Posterior cingulate gyrus (tissue), 11 donors: ENCODE measurements at regions not wholly inside any gene's neighbourhood (a gene's known extent, or its start where the extent isn't known, plus 50 kb on each side); places are given as distances from the start of the nearest gene placed in this dataset.
A peak's percentile ranks its signal among the peaks of the same experiment; 100 is the strongest.

Experiments used
- DNase-seq, 10 donors: peaks; one replicate each; pipeline versions ENCODE4 v3.0.0 to v3.0.0-alpha.2; 2020 to 2021; ENCODE audit warnings: mixed read lengths in 3 of 10
- intact Hi-C: fragments of 100-400 bp; cut with DNase I; formaldehyde crosslinking; loops from one replicate; pipeline ENCODE4 v1.15.1; 2023

DNA sequence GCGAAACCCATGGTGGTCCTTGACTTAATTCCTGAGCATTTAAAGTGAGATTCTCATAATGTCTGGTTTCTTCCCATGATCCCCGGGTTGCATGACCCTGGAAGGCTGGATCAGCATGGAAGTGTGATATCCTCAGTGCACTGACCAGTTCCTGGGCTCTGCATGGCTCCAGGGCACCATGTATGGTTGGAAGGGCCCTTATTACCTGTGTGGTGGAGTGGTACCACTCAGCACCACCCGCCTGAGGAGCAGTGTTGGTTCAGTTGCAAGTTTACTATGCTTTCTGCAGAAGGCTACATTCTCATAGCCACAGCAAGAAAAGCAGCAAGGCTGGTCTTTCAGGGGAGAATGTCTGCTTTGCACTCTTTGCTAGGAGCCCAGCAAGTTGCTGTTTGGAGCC, 325.7 kb upstream of the MKI67 start:
- DNase-seq, result peak in 1 of 10 donors; percentile 20
- intact Hi-C loops, result no loop called here

DNA sequence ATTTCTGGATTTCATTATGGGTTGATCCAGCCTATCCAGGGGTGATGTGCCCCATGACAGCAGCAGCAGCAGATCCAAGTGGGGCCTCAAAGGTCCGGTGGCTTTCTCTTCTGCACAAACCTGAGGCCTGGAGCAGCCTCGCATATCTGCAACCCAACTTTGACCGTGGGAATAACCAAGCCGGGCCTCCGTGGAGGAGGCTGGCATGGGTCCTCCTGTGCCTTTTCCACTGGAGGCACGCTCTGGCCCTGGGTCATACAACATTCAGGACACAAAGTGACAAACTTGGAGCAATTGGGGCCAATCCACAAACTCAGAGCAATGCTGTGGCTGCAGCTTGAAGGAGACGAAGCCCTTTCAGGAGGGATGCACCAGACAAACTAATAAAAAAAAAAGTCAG, 330.0 kb upstream of the MKI67 start:
- DNase-seq, result no peak
- intact Hi-C loops, result no loop called here

DNA sequence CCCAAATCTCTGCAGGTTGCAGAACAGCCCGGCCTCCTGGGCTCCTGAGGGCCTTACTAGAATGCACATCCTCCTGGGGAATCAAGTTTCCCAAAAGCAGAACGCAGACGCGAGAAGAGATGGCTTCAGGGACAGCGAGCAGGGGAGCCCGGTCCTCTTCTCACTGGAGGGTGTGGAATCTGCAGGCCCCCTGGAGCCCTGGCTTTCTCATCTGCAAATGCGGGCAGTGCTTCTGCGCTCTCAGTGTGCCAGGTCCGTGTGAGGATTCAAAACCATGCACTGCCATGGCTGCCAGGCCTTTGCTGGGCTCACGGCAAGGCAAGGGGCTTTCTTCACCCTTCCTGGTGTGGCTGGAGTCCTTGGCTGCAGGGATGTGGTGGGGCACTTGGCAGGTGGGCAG, 330.9 kb upstream of the MKI67 start:
- intact Hi-C loops, result no loop called here
- DNase-seq, result no peak

DNA sequence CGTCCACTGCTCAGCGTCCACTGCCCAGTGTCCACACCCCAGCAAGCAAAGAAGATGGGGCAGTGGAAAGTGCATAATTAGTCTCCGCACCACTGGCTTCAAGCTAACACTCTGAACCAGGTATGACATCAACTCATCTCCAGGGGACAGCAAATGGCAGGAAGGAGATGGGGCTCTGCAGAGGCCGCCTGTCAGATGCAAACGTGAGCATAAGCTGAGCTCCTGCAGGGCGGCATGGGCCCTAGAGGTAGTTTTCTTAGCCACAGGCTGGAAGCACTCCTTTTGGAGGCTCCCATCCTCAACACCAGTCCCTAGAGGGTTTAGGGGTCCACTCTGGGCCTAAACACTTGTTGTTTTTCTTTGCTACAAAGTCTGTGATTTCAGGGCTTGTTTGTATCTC, 335.8 kb upstream of the MKI67 start:
- no peak for DNase-seq
- intact Hi-C loops, result no loop called here

DNA sequence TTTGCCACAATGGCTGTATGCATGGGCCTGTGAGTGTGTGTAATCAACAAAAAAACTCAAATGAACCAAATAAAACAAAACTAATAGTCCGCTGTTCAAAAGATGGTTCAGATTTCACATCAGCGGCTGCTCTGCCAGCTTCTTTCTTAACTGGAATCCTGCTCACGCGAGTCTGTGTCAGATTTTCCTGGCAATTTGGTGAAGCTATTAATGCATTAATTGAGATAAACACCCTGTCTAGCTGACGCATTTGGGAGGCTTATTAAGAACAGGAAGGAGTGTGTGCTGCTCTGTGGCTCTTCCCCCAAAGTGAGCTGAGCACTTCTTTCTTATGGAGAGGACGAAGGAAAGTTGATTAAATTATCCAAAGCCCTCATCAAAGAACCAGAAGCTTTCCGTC, 336.6 kb upstream of the MKI67 start:
- DNase-seq, result no peak
- intact Hi-C loops, result no loop called here

DNA sequence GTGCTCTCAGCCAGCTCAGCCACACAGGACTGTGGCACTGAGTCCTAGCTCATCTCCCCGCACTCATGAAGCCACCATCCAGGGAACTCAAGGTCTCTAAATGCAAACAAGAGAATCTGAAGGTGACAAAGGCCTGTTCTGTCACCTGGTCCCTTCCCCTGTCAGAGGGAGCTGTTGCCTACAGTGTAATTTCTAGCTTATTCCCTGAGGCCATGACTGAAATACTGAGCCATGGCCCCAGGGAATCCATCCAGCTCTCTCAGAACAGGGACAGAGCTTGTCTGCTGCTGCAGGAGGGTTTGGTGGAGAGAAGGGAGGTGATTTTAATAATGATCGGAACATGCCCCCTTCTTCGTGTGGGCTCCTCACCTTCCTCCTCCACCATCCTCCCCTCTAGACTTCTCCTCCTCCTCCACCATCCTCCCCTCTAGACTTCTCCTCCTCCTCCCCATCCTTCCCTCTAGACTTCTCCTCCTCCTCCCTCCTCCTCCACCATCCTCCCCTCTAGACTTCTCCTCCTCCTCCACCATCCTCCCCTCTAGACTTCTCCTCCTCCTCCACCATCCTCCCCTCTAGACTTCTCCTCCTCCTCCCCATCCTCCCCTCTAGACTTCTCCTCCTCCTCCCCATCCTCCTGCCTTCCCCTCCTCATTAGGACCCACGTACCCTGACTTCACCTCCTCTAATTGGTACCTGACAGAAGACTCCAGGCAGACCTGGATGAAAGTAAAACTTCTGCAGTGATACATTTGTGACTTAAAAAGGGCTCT, 338.0 kb upstream of the MKI67 start:
- peak in 3 of 10 donors; percentile 19 to 35 (median 25) for DNase-seq
- intact Hi-C loops, result no loop called here

DNA sequence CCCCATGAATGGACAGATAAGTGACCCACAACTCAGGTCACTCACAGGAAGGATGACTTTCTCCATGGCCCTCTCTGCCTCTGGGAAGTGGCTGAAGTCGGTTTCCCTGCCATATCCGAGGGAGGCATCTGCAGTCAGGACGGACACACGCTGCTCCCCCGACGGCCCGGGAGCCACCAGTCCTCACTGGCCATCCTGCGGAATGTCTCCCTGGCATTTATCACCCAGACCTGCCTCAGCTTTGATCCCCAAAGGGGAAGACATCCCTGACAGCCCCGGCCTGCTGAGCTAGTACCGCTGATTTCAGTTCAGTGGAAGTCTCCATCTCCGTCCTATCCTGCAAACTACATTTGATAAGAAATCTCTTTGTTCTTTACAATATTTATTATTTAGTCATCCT, 339.5 kb upstream of the MKI67 start:
- peak in 1 of 10 donors; percentile 62 for DNase-seq
- intact Hi-C loops, result no loop called here

DNA sequence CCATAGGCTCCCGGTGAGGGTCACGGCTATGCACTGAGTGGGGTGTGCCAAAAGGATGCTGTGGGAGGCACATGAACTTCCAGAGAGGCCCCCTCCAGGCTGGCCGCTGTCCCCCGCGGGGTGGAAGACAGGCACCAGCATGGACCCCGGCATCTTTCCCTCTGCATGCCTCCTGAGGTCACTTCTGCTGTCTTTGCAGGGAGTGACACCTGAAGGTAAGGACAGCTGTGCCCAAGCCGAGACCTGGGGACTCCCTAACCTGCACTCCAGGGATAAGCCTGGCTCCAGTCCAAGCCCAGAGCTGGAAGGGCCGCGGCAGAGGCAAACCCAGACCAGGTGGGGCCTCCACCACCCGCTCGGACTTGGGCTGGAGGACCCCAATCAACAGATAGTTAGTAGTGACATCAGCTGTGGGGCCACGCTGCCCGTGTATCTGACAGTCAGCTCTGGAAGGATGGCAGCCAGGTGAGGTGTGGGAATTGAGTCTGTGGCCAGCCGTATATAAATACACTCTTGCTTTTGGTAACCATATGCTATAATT, 340.7 kb upstream of the MKI67 start:
- peak in 1 of 10 donors; percentile 59 for DNase-seq
- intact Hi-C loops, result no loop called here

DNA sequence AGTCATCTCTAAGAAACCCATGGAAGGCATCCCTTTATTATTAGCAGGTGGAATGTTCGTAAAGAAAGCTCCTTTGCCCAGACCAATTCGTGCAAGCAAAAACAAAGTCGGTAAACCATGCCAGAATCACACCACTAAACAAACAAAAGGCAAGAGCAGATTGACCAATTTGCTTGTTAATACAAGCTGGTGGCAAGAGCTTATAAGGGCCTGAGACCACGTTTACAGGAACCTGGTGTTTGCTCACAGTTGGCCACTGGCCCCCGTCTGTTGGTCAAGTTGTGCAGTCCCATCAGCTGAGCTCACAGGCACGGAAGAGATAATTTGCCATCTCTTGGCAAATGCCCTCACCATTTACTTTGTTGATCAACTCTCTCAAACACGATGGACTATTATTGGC, 342.2 kb upstream of the MKI67 start:
- DNase-seq, result no peak
- intact Hi-C loops, result no loop called here

DNA sequence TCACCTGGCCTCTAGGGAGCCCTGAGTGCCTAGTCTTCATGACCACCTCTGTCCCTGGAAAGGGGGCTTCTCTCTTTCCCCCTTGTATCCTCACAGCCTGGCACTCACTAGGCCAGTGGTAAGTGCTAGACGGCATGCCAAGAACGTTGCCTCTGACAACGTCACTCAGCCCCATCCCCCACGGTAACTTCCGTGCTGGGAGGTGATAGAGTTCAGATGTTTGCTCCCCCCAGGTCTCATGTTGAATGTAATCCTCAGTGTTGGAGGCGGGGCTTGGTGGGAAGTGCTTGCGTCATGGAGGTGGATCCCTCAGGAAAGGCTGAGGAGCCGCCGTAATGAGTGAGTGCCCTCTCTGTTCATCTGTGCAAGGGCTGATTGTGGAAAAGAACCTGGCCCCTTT, 343.3 kb upstream of the MKI67 start:
- peak in 1 of 10 donors; percentile 39 for DNase-seq

DNA sequence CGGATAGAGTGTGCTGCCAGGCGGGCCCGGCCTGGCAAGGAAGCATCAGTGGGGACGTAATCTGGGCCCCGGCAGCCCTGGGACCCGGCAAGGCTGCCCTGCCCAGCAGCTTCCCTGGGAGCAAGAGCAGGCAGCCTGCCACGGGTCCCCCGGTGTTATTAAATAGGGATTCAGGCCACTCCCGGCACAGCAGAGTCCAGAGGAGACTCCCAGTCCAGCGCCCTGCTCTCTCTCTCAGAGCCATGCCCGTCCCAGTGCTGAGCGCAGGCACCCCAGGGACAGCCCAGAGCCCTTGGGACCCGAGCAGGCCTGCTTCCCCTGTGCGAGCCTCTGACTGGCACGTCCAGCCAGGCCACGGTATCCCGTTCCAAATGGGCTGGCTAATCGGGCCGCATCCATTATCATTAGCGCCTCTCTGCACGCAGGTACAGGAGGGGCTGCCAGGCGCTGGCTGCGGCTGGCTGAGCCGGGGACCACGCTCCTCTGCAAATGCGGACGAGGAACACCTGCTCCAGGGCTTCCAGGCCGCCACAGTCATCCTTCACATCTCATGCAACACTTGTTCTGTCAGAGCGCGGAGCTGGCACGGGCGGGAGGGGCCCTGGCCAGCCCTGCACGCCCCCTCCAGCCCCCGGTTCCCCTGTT, 344.2 kb upstream of the MKI67 start:
- peak in 1 of 10 donors; percentile 70 for DNase-seq
- intact Hi-C loops, result no loop called here

More for the DNA sequence above, 343.3 kb upstream of the MKI67 start:
- intact Hi-C loops, result no loop called here

DNA sequence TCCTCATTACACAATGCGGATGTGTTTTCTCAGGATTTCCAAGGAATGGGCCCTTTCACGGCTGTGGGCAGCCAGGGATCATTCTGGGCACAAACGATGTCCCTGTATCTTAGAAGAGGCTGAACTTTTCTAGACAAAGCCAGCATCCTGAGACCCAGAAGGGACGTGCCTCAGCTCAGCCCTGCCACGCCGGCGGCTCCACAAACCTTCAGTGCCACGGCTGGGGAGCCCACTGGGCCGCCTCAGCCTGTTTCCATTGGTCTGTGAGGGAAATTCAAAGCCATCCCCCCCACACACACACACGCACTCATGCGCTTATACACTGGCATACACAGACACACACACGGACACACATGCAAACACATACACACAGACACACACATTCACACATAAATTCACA, 344.9 kb upstream of the MKI67 start:
- intact Hi-C loops, result no loop called here
- no peak for DNase-seq

DNA sequence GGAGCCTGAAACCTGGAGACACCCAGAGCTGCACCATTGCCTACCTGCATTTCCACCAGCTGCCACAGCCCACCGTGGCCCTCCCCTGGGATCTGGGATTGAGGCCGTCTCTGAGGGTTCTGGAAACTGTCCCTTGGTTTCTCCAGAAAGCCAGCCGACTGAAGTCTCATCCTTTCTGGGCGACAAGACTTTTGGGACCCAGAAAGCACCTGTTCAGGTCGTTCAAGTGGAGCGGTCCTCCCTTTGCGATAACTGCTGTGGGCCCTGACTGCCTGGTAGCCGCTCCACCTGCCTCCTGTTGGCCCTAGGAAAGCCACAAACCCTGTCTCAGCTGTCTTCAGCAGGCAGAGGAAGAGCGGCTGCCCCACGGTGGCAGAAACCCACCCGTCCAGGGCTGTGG, 346.0 kb upstream of the MKI67 start:
- intact Hi-C loops, result no loop called here
- DNase-seq, result peak in 1 of 10 donors; percentile 55

DNA sequence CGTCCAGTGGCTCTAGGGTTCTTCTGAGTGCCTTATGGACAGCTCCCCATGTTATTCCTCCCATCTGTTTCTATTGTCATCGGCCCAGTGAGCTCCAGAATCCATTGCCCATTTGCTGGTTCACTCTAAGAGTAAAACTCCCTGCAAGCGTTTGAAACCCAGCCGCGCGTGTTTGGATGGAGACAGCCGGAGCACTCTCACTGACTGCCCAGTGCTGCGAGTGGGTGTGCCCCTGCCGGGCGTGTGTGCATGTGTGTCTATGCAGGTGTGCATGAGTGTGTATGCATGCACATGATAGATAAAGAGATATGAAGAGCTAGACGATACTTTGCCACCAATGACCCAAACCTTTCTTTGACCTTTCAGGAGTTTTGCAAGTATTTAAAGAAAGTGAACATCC, 347.2 kb upstream of the MKI67 start:
- DNase-seq, result peak in 1 of 10 donors; percentile 63
- intact Hi-C loops, result no loop called here

DNA sequence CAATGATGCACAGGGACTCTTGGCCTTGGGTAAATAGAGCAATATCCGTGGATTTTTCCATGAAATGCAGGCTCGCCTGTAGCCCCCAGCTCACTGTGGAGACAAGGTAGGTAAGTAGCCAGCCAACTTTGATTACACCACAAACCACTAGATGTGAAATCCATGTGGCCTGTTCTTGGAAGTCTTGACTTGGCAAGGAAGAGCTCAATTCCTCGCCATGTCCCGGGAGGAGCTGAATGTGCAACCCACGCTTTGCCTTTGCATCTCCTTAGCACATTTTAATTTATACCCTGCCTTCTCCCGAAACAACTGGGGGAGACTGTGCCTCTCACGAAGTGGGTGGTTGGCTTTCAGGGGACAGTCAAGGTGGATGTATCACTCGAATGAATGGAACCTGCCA, 347.7 kb upstream of the MKI67 start:
- intact Hi-C loops, result no loop called here
- DNase-seq, result peak in 3 of 10 donors; percentile 13 to 84 (median 16)

DNA sequence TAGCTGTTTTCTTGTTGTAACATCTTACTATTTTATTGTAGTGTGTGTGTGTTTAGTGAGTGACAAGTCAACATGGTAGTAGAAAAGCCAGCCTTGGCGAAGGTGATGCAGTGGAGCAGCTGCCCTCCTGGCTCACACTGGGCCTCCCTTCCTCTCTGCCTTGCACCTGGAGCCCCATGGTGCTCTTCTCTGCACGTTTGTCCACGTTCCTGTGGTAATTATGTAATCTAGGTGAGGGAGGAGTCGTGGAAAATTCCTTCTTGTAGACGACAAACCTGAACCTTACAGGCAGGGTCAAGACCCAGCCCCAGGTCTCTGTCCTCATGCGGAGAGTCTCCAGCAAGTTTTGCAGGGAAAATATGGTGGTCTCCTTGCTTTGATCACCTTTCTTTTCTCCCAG, 348.3 kb upstream of the MKI67 start:
- peak in 1 of 10 donors; percentile 2 for DNase-seq
- intact Hi-C loops, result no loop called here

DNA sequence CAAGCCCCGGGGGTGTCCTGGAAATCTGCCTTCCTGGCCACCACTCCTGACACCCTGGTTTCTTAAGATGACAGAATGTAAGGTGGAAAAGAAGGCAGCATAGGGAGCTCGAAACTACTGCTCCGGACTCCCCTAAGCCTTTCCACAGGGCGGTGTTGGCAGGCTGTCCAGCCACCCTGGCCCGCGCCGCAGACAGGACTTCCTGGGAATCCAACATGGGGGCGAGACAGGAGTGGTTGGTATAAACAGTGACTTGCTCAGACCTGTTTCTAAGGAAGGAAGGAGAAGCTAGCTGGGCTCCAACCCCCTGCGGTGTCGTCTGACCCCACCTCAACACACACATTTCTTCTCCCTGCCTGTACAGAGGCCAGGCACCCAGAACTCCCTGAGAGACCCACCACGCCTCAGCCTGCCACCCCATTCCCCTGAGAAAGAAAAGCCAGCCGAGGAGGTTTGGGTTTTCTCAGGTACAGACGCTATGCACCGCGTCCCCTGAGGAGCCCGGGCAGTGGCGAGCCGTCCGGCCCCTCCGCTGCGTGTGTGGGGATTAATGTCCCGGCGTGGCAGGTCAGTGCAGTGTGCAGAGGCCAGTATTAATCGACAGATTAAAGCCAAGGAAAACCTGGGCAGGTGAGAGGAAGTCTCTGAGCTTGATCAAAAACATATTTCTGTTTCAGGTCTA, 349.6 kb upstream of the MKI67 start:
- intact Hi-C loops, result no loop called here
- DNase-seq, result peak in 2 of 10 donors; percentile 62 to 71

DNA sequence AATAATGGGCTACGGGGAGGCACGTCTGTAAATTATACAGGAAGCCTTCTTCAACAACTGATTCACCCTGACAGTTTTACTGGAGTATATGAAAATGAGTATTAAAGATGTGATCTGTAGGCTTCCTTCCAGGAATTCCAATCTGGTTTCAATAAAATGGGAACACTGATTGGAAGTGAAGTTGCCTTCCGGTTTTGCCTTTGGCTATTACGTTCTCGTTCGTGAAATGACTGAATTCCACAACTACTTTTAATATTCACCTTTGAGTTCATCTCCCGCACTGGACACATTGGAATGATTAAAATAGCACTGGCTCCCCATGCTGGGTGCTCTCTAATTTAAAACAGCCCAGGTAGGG, 350.1 kb upstream of the MKI67 start:
- DNase-seq, result peak in 1 of 10 donors; percentile 3
- intact Hi-C loops, result no loop called here

DNA sequence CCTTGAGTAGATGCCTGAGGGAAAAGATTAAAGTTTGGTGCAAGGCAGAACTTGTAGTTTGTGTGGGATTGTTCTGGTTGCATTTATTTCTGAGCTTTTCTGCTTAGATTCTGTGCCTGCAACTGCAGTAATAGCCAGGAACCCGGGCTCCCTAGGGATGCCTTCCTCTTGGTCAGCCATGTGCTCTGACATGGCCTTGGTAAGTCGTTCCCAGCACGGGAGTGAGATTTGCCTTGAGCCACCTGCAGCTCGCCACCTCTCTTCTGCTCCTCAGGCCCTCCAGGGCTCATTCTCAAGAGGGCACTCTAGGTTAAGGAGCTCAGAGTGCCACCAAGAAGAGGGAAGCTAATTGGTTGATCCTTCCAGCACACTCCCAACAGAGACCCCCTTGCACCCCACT, 350.6 kb upstream of the MKI67 start:
- DNase-seq, result peak in 2 of 10 donors; percentile 19 to 47
- intact Hi-C loops, result no loop called here

DNA sequence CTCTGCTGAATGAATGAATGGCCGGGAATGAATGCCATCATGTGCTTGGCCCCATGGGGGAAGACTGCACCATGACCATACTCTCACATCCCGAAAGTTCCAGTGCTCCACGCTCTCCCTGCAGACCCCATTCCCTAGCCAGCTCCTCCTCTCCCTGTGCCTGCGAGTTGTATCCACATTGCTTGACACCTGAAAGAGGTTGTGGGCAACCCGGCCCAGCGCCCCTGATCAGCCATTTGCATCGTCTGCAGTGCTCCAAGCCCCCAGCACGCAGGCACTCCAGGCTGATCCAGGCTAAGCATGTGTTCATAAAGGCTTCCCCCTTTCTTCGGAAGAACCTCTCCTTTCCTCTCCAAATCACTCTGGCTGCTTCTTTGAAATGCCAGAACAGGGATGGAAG, 354.4 kb upstream of the MKI67 start:
- peak in 2 of 10 donors; percentile 54 to 70 for DNase-seq

DNA sequence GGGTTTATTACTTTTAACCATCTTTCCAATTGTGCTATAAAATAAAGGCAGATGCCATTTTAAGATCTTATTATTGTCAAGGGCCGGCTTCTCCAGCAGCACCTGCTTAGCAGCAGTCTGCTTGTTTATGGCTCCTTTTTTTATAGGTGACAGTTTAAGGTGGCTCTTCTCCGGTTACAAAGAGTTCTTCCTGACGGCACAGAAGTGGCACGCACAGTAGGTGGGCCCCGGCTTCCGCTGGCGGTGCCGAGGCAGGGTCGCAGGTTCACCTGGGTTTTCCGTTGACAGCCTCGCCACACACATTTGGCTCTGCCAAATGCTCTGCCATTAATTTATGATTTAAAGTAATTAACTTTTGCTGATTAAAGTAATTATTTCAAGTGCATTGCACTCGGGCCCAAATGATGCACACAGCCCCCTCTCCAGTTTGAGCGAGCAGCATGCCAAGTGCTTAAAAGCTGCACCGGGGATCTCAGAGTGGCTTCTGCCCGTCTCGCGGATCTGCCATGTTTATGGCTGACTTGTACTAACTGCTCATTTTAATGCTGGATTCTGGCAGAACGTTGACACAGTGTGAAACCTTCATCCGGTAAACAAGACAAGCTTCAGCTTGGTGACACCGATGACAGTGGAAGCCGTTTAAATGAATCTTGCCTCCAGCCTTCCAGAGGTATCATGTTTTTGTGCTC, 355.1 kb upstream of the MKI67 start:
- intact Hi-C loops, result no loop called here
- peak in 2 of 10 donors; percentile 39 to 55 for DNase-seq

More for the DNA sequence above, 354.4 kb upstream of the MKI67 start:
- intact Hi-C loops, result no loop called here
